ENCODE measurements at regions not wholly inside any gene's neighbourhood (a gene's known extent, or its start where the extent isn't known, plus 50 kb on each side); places are given as distances from the start of the nearest gene placed in this dataset.

- peak; percentile 26 for DNase-seq
- no peak overlapping the region for H3K4me3 ChIP-seq (ENCODE audit: insufficient read depth in 1 of 2, low read depth in 1 of 2, low read length in 2 of 2)
- H3K4me1 ChIP-seq (ENCODE audit: control insufficient read depth, insufficient read depth, low read depth, low read length): no peaks in the 10 kb centered on the region
- H2AK5ac ChIP-seq (ENCODE audit: low read length, severe bottlenecking): no peak overlapping the region
- H4K8ac ChIP-seq (ENCODE audit: low read length): no peak overlapping the region
- no peak overlapping the region for H2AFZ ChIP-seq (ENCODE audit: low read depth, low read length)
- H2BK15ac ChIP-seq (ENCODE audit: low read depth, poor library complexity, severe bottlenecking): no peak overlapping the region
- 1% methylated on average over 2 of the region's 3 CpGs for WGBS
- no peaks in the 10 kb centered on the region for H3K36me3 ChIP-seq (ENCODE audit: control insufficient read depth in 1 of 2, insufficient read depth in 2 of 2, low read depth in 1 of 2, low read length in 2 of 2)
- H3K18ac ChIP-seq (ENCODE audit: low read depth in 1 of 2, low read length in 2 of 2): no peak overlapping the region
- H3K79me1 ChIP-seq (replicated peaks; ENCODE audit: low read length, poor library complexity, severe bottlenecking): no peaks in the 10 kb centered on the region
- no peak overlapping the region for H3K27ac ChIP-seq (ENCODE audit: low read length, poor library complexity, severe bottlenecking)
- no peaks in the 10 kb centered on the region for H3K27me3 ChIP-seq (ENCODE audit: control insufficient read depth in 1 of 2, insufficient read depth in 1 of 2, low read length in 2 of 2)
- no peak overlapping the region for H3K14ac ChIP-seq (ENCODE audit: low read length in 2 of 2)
- H3K9me3 ChIP-seq (ENCODE audit: control insufficient read depth, low read length): no peaks in the 10 kb centered on the region
- H4K91ac ChIP-seq (ENCODE audit: low read length): no peak overlapping the region
- H3K9ac ChIP-seq (ENCODE audit: low read length): no peak overlapping the region
- H3K23ac ChIP-seq (ENCODE audit: low read length in 2 of 2): no peak overlapping the region
- no peak overlapping the region for H2BK5ac ChIP-seq (ENCODE audit: low read depth, low read length, poor library complexity, severe bottlenecking)
- H2BK120ac ChIP-seq (ENCODE audit: low read depth, low read length): no peak overlapping the region
- no peak overlapping the region for H3K4me2 ChIP-seq (ENCODE audit: low read length, poor library complexity, severe bottlenecking)
- H3K4ac ChIP-seq (ENCODE audit: low read depth in 1 of 2, low read length in 2 of 2): no peak overlapping the region
- H2BK12ac ChIP-seq (ENCODE audit: low read length in 2 of 2): no peak overlapping the region
Observed at GRCh38 chr11:43234881-43235280, 76.9 kb upstream of the API5 start.

DNA sequence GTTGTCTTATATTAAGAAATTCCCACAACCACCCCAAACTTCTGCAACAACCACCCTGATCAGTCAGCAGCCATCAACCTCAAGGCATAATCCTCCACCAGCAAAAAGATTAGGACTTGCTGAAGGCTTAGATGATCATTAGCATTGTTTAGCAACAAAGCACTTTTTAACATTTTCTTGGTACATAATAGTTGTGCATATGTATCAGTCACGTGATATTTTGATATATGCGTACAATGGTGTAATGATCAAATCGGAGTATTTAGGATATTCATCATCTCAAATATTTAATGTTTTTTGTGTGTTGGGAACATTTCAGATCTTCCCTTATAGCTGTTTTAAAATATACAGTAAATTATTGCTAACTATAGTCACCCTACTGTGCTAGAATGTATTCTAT lies 73.5 kb upstream of the API5 start:
- Histone ChIP-seq H3K9ac (ENCODE audit: low read length) (no peak overlapping the region), H2AK5ac (ENCODE audit: low read length, severe bottlenecking) (no peak overlapping the region), H4K91ac (ENCODE audit: low read length) (no peak overlapping the region), H3K27me3 (ENCODE audit: control insufficient read depth in 1 of 2, insufficient read depth in 1 of 2, low read length in 2 of 2) (no peaks in the 10 kb centered on the region), H3K23ac (ENCODE audit: low read length in 2 of 2) (no peak overlapping the region), H3K4ac (ENCODE audit: low read depth in 1 of 2, low read length in 2 of 2) (no peak overlapping the region), H2BK120ac (ENCODE audit: low read depth, low read length) (no peak overlapping the region), H3K79me1 (replicated peaks; ENCODE audit: low read length, poor library complexity, severe bottlenecking) (no peaks in the 10 kb centered on the region), H3K4me3 (ENCODE audit: insufficient read depth in 1 of 2, low read depth in 1 of 2, low read length in 2 of 2) (no peak overlapping the region), H3K4me2 (ENCODE audit: low read length, poor library complexity, severe bottlenecking) (no peak overlapping the region), H2BK12ac (ENCODE audit: low read length in 2 of 2) (no peak overlapping the region), H3K27ac (ENCODE audit: low read length, poor library complexity, severe bottlenecking) (no peak overlapping the region), H4K8ac (ENCODE audit: low read length) (no peak overlapping the region), H3K9me3 (ENCODE audit: control insufficient read depth, low read length) (no peaks in the 10 kb centered on the region), H3K14ac (ENCODE audit: low read length in 2 of 2) (no peak overlapping the region), H3K18ac (ENCODE audit: low read depth in 1 of 2, low read length in 2 of 2) (no peak overlapping the region), H2BK15ac (ENCODE audit: low read depth, poor library complexity, severe bottlenecking) (no peak overlapping the region), H3K4me1 (ENCODE audit: control insufficient read depth, insufficient read depth, low read depth, low read length) (no peaks in the 10 kb centered on the region), H3K36me3 (ENCODE audit: control insufficient read depth in 1 of 2, insufficient read depth in 2 of 2, low read depth in 1 of 2, low read length in 2 of 2) (no peaks in the 10 kb centered on the region), H2AFZ (ENCODE audit: low read depth, low read length) (no peak overlapping the region), H2BK5ac (ENCODE audit: low read depth, low read length, poor library complexity, severe bottlenecking) (no peak overlapping the region)
- no peak for DNase-seq
- no CpG with 5 or more reads among the region's 3 CpGs for WGBS

DNA sequence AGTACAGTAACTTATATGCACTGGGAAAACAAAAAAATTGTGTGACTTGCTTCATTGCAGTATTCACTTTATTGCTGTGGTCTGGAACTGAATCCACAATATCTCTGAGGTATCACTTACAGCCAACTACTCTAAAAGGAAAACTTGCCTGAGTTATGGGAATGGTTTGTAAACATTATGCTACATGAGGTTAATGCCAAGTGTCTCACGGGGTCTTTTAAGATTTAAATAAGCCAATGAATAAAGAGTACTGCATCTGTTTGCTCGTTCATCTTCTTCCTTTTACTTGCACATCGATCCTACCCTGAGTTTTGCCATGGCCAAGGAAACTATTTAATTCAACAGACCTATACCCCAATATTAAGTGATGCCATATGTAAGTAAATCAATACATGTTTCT lies 72.0 kb upstream of the API5 start:
- WGBS: 57% methylated on average over 3 of the region's 3 CpGs
- no peak for DNase-seq
- H3K23ac ChIP-seq (ENCODE audit: low read length in 2 of 2): no peak overlapping the region
- no peak overlapping the region for H2BK15ac ChIP-seq (ENCODE audit: low read depth, poor library complexity, severe bottlenecking)
- no peaks in the 10 kb centered on the region for H3K27me3 ChIP-seq (ENCODE audit: control insufficient read depth in 1 of 2, insufficient read depth in 1 of 2, low read length in 2 of 2)
- H3K4me3 ChIP-seq (ENCODE audit: insufficient read depth in 1 of 2, low read depth in 1 of 2, low read length in 2 of 2): no peak overlapping the region
- no peak overlapping the region for H3K27ac ChIP-seq (ENCODE audit: low read length, poor library complexity, severe bottlenecking)
- H3K36me3 ChIP-seq (ENCODE audit: control insufficient read depth in 1 of 2, insufficient read depth in 2 of 2, low read depth in 1 of 2, low read length in 2 of 2): no peaks in the 10 kb centered on the region
- H3K4ac ChIP-seq (ENCODE audit: low read depth in 1 of 2, low read length in 2 of 2): no peak overlapping the region
- no peak overlapping the region for H3K4me2 ChIP-seq (ENCODE audit: low read length, poor library complexity, severe bottlenecking)
- H4K91ac ChIP-seq (ENCODE audit: low read length): no peak overlapping the region
- no peaks in the 10 kb centered on the region for H3K79me1 ChIP-seq (replicated peaks; ENCODE audit: low read length, poor library complexity, severe bottlenecking)
- H2BK12ac ChIP-seq (ENCODE audit: low read length in 2 of 2): no peak overlapping the region
- no peak overlapping the region for H3K18ac ChIP-seq (ENCODE audit: low read depth in 1 of 2, low read length in 2 of 2)
- no peak overlapping the region for H2AK5ac ChIP-seq (ENCODE audit: low read length, severe bottlenecking)
- no peak overlapping the region for H2AFZ ChIP-seq (ENCODE audit: low read depth, low read length)
- no peak overlapping the region for H4K8ac ChIP-seq (ENCODE audit: low read length)
- no peak overlapping the region for H3K9ac ChIP-seq (ENCODE audit: low read length)
- H3K4me1 ChIP-seq (ENCODE audit: control insufficient read depth, insufficient read depth, low read depth, low read length): no peaks in the 10 kb centered on the region
- H3K9me3 ChIP-seq (ENCODE audit: control insufficient read depth, low read length): no peaks in the 10 kb centered on the region
- no peak overlapping the region for H2BK120ac ChIP-seq (ENCODE audit: low read depth, low read length)
- H2BK5ac ChIP-seq (ENCODE audit: low read depth, low read length, poor library complexity, severe bottlenecking): no peak overlapping the region
- no peak overlapping the region for H3K14ac ChIP-seq (ENCODE audit: low read length in 2 of 2)

GRCh38 chr11:43242401-43242800 lies 69.4 kb upstream of the API5 start:
- Histone ChIP-seq H3K23ac (ENCODE audit: low read length in 2 of 2) (no peak overlapping the region), H2BK12ac (ENCODE audit: low read length in 2 of 2) (no peak overlapping the region), H3K4ac (ENCODE audit: low read depth in 1 of 2, low read length in 2 of 2) (no peak overlapping the region), H3K4me3 (ENCODE audit: insufficient read depth in 1 of 2, low read depth in 1 of 2, low read length in 2 of 2) (no peak overlapping the region), H3K27me3 (ENCODE audit: control insufficient read depth in 1 of 2, insufficient read depth in 1 of 2, low read length in 2 of 2) (no peaks in the 10 kb centered on the region), H3K27ac (ENCODE audit: low read length, poor library complexity, severe bottlenecking) (no peak overlapping the region), H3K9me3 (ENCODE audit: control insufficient read depth, low read length) (no peaks in the 10 kb centered on the region), H3K9ac (ENCODE audit: low read length) (no peak overlapping the region), H2AK5ac (ENCODE audit: low read length, severe bottlenecking) (no peak overlapping the region), H2BK15ac (ENCODE audit: low read depth, poor library complexity, severe bottlenecking) (no peak overlapping the region), H3K4me1 (ENCODE audit: control insufficient read depth, insufficient read depth, low read depth, low read length) (no peaks in the 10 kb centered on the region), H3K18ac (ENCODE audit: low read depth in 1 of 2, low read length in 2 of 2) (no peak overlapping the region), H2AFZ (ENCODE audit: low read depth, low read length) (no peak overlapping the region), H3K4me2 (ENCODE audit: low read length, poor library complexity, severe bottlenecking) (no peak overlapping the region), H3K79me1 (replicated peaks; ENCODE audit: low read length, poor library complexity, severe bottlenecking) (no peaks in the 10 kb centered on the region), H3K36me3 (ENCODE audit: control insufficient read depth in 1 of 2, insufficient read depth in 2 of 2, low read depth in 1 of 2, low read length in 2 of 2) (no peaks in the 10 kb centered on the region), H3K14ac (ENCODE audit: low read length in 2 of 2) (no peak overlapping the region), H4K91ac (ENCODE audit: low read length) (no peak overlapping the region), H4K8ac (ENCODE audit: low read length) (no peak overlapping the region), H2BK120ac (ENCODE audit: low read depth, low read length) (no peak overlapping the region), H2BK5ac (ENCODE audit: low read depth, low read length, poor library complexity, severe bottlenecking) (no peak overlapping the region)
- no peak for DNase-seq
- WGBS: no CpG with 5 or more reads among the region's 1 CpG

Data from mesenchymal stem cell (in vitro differentiated cells and primary cell).